BLaER1 treated with 17β-estradiol and CSF1 and Interleukin-3, amounts not matched to agents 10 nM and 100 nM (cell line): ENCODE measurements at regions not wholly inside any gene's neighbourhood (a gene's known extent, or its start where the extent isn't known, plus 50 kb on each side); places are given as distances from the start of the nearest gene placed in this dataset.

Experiments
- H3K27ac ChIP-seq, 11 experiments: shearing (Covaris generic); formaldehyde crosslinking; 2 replicates each; pipeline ENCODE4 v1.8.1; 2022
- H3K27me3 ChIP-seq, 11 experiments: shearing (Covaris generic); formaldehyde crosslinking; 2 replicates each; pipeline ENCODE4 v1.8.1; 2022
- H3K36me3 ChIP-seq, 11 experiments: shearing (Covaris generic); formaldehyde crosslinking; 2 replicates each; pipeline ENCODE4 v1.8.1; 2022
- H3K4me1 ChIP-seq, 10 experiments: shearing (Covaris generic); formaldehyde crosslinking; 2 replicates each; pipeline ENCODE4 v1.8.1; 2022
- H3K4me2 ChIP-seq, 11 experiments: shearing (Covaris generic); formaldehyde crosslinking; 2 replicates each; pipeline ENCODE4 v1.8.1; 2022
- H3K4me3 ChIP-seq, 10 experiments: shearing (Covaris generic); formaldehyde crosslinking; 2 replicates each; pipeline ENCODE4 v1.8.1; 2022
- H3K9ac ChIP-seq, 11 experiments: shearing (Covaris generic); formaldehyde crosslinking; 2 replicates each; pipeline ENCODE4 v1.8.1; 2022
- H3K9me3 ChIP-seq, 11 experiments: shearing (Covaris generic); formaldehyde crosslinking; replicated peaks in 1 of 11; 2 replicates each; pipeline ENCODE4 v1.8.1; 2022
- H4K20me1 ChIP-seq, 11 experiments: shearing (Covaris generic); formaldehyde crosslinking; 2 replicates each; pipeline ENCODE4 v1.8.1; 2022
- Cebpa-rat ChIP-seq, 11 experiments: shearing (Covaris generic); IDR thresholded peaks; 2 replicates each; pipeline ENCODE4 v1.8.1; 2022

GRCh38 chr2:6664332-6665061, 201.2 kb downstream of the CMPK2 start:
- H3K9me3 ChIP-seq, result peaks cover 0 to 10% (median 0%) of the 10 kb centered on the region in 11 experiments; a peak in 2 of 22 replicates
- H3K27ac ChIP-seq, result no peak overlapping the region
- TF ChIP-seq Cebpa-rat (IDR thresholded peaks at IDR 0.05), result no peak
- H3K27me3 ChIP-seq, result no peaks in the 10 kb centered on the region
- H3K9ac ChIP-seq, result no peak overlapping the region
- H4K20me1 ChIP-seq, result no peaks in the 10 kb centered on the region
- H3K4me1 ChIP-seq, result no peaks in the 10 kb centered on the region
- H3K36me3 ChIP-seq, result no peaks in the 10 kb centered on the region
- H3K4me2 ChIP-seq, result no peak overlapping the region
- no peak overlapping the region for H3K4me3 ChIP-seq

- no peak for TF ChIP-seq Cebpa-rat (IDR thresholded peaks at IDR 0.05)
- Histone ChIP-seq H3K27me3 (no peaks in the 10 kb centered on the region), H3K9ac (no peak overlapping the region), H3K4me2 (no peak overlapping the region), H3K9me3 (peaks cover 0 to 12% (median 0%) of the 10 kb centered on the region in 11 experiments; a peak in 2 of 22 replicates), H4K20me1 (no peaks in the 10 kb centered on the region), H3K36me3 (no peaks in the 10 kb centered on the region), H3K4me3 (no peak overlapping the region), H3K27ac (no peak overlapping the region), H3K4me1 (no peaks in the 10 kb centered on the region)
Measured at GRCh38 chr2:6665093-6666045, 200.3 kb downstream of the CMPK2 start.

GRCh38 chr2:6667326-6667725, 198.4 kb downstream of the CMPK2 start:
- Histone ChIP-seq H3K9ac (no peak overlapping the region), H3K4me2 (no peak overlapping the region), H4K20me1 (no peaks in the 10 kb centered on the region), H3K36me3 (no peaks in the 10 kb centered on the region), H3K27ac (no peak overlapping the region), H3K27me3 (no peaks in the 10 kb centered on the region), H3K4me3 (no peak overlapping the region), H3K4me1 (no peaks in the 10 kb centered on the region), H3K9me3 (peaks cover 0 to 19% (median 0%) of the 10 kb centered on the region in 11 experiments; a peak in 2 of 22 replicates)
- TF ChIP-seq Cebpa-rat (IDR thresholded peaks at IDR 0.05), result no peak

GRCh38 chr2:6671913-6672312, 193.8 kb downstream of the CMPK2 start:
- Histone ChIP-seq H3K4me3 (no peak overlapping the region), H3K9me3 (peaks cover 0 to 9% (median 0%) of the 10 kb centered on the region in 11 experiments; a peak in 1 of 22 replicates), H3K4me1 (no peaks in the 10 kb centered on the region), H3K27me3 (no peaks in the 10 kb centered on the region), H4K20me1 (no peaks in the 10 kb centered on the region), H3K9ac (no peak overlapping the region), H3K36me3 (no peaks in the 10 kb centered on the region), H3K27ac (no peak overlapping the region), H3K4me2 (no peak overlapping the region)
- TF ChIP-seq Cebpa-rat (IDR thresholded peaks at IDR 0.05), result no peak

GRCh38 chr2:6674381-6674780, 191.3 kb downstream of the CMPK2 start:
- Histone ChIP-seq H3K4me3 (no peak overlapping the region), H3K36me3 (no peaks in the 10 kb centered on the region), H3K27ac (no peak overlapping the region), H3K4me2 (no peak overlapping the region), H3K9me3 (peaks cover 0 to 9% (median 0%) of the 10 kb centered on the region in 11 experiments; a peak in 1 of 22 replicates), H3K27me3 (no peaks in the 10 kb centered on the region), H3K4me1 (no peaks in the 10 kb centered on the region), H4K20me1 (no peaks in the 10 kb centered on the region), H3K9ac (no peak overlapping the region)
- TF ChIP-seq Cebpa-rat (IDR thresholded peaks at IDR 0.05), result no peak

GRCh38 chr2:6675791-6676190, 189.9 kb downstream of the CMPK2 start:
- Histone ChIP-seq H3K9me3 (peaks cover 0 to 3% (median 0%) of the 10 kb centered on the region in 11 experiments; a peak in 1 of 22 replicates), H3K4me2 (no peak overlapping the region), H4K20me1 (no peaks in the 10 kb centered on the region), H3K27me3 (no peaks in the 10 kb centered on the region), H3K4me1 (no peaks in the 10 kb centered on the region), H3K27ac (no peak overlapping the region), H3K4me3 (no peak overlapping the region), H3K36me3 (no peaks in the 10 kb centered on the region), H3K9ac (no peak overlapping the region)
- no peak for TF ChIP-seq Cebpa-rat (IDR thresholded peaks at IDR 0.05)

- Histone ChIP-seq H3K4me2 (no peak overlapping the region), H4K20me1 (no peaks in the 10 kb centered on the region), H3K4me1 (no peaks in the 10 kb centered on the region), H3K9me3 (no peaks in the 10 kb centered on the region), H3K36me3 (no peaks in the 10 kb centered on the region), H3K27me3 (no peaks in the 10 kb centered on the region), H3K9ac (no peak overlapping the region), H3K27ac (no peak overlapping the region), H3K4me3 (no peak overlapping the region)
- TF ChIP-seq Cebpa-rat (IDR thresholded peaks at IDR 0.05), result no peak
Measured at GRCh38 chr2:6676241-6676640, 189.5 kb downstream of the CMPK2 start.

GRCh38 chr2:6676776-6677175, 188.9 kb downstream of the CMPK2 start:
- no peak overlapping the region for H3K27ac ChIP-seq

GRCh38 chr2:6679471-6679870, 186.2 kb downstream of the CMPK2 start:
- no peak overlapping the region for H3K4me2 ChIP-seq
- H3K27ac ChIP-seq, result no peak overlapping the region
- H3K9ac ChIP-seq, result no peak overlapping the region
- H3K9me3 ChIP-seq, result no peaks in the 10 kb centered on the region; a peak in 1 of 22 replicates
- peaks cover 0 to 5% (median 0%) of the 10 kb centered on the region in 10 experiments; a peak in 2 of 20 replicates for H3K4me1 ChIP-seq
- no peaks in the 10 kb centered on the region for H4K20me1 ChIP-seq
- H3K4me3 ChIP-seq, result no peak overlapping the region
- no peaks in the 10 kb centered on the region for H3K36me3 ChIP-seq
- TF ChIP-seq Cebpa-rat (IDR thresholded peaks at IDR 0.05), result no peak
- no peaks in the 10 kb centered on the region for H3K27me3 ChIP-seq

More at GRCh38 chr2:6676776-6677175, 188.9 kb downstream of the CMPK2 start:
- Histone ChIP-seq H4K20me1 (no peaks in the 10 kb centered on the region), H3K9me3 (no peaks in the 10 kb centered on the region), H3K4me1 (no peaks in the 10 kb centered on the region), H3K27me3 (no peaks in the 10 kb centered on the region), H3K4me3 (no peak overlapping the region), H3K9ac (no peak overlapping the region), H3K4me2 (no peak overlapping the region), H3K36me3 (no peaks in the 10 kb centered on the region)
- no peak for TF ChIP-seq Cebpa-rat (IDR thresholded peaks at IDR 0.05)
